Neural progenitor cell (in vitro differentiated cells): ENCODE measurements at regions not wholly inside any gene's neighbourhood (a gene's known extent, or its start where the extent isn't known, plus 50 kb on each side); places are given as distances from the start of the nearest gene placed in this dataset.

ENCODE experiments used
- DNase-seq: peaks from one replicate; pipeline ENCODE4 v3.0.0-alpha.2; 2016; ENCODE audit warnings: low spot score
- H2AFZ ChIP-seq: fragments of 200-600 bp; sonication (generic); replicated peaks from 2 replicates; pipeline ENCODE4 v1.6.1; 2016; ENCODE audit warnings: antibody characterized with exemption
- H3F3A ChIP-seq: fragments of 200-600 bp; sonication (generic); 2 replicates; pipeline ENCODE4 v1.6.1; 2016; ENCODE audit warnings: antibody characterized with exemption, low read depth
- H3K27ac ChIP-seq: fragments of 200-600 bp; sonication (generic); 2 replicates; pipeline ENCODE4 v1.5.1; 2016; ENCODE audit warnings: mild to moderate bottlenecking
- H3K27me3 ChIP-seq: fragments of 200-600 bp; sonication (generic); 2 replicates; pipeline ENCODE4 v1.6.1; 2016; ENCODE audit warnings: mild to moderate bottlenecking, moderate library complexity
- H3K36me3 ChIP-seq: fragments of 200-600 bp; sonication (generic); 2 replicates; pipeline ENCODE4 v1.5.1; 2016
- H3K4me1 ChIP-seq: fragments of 200-600 bp; sonication (generic); 2 replicates; pipeline ENCODE4 v1.6.1; 2016; ENCODE audit warnings: mixed run types
- H3K4me2 ChIP-seq: fragments of 200-600 bp; sonication (generic); 2 replicates; pipeline ENCODE4 v1.6.1; 2016
- H3K4me3 ChIP-seq: fragments of 200-600 bp; sonication (generic); 2 replicates; pipeline ENCODE4 v1.5.1; 2016
- H3K79me2 ChIP-seq: fragments of 200-600 bp; sonication (generic); 2 replicates; pipeline ENCODE4 v1.6.1; 2016; ENCODE audit warnings: low read depth
- H3K9ac ChIP-seq: fragments of 200-600 bp; sonication (generic); 2 replicates; pipeline ENCODE4 v1.6.1; 2016
- H3K9me3 ChIP-seq: fragments of 200-600 bp; sonication (generic); 2 replicates; pipeline ENCODE4 v1.5.1; 2016; ENCODE audit warnings: low read depth
- H4K20me1 ChIP-seq: fragments of 200-600 bp; sonication (generic); 2 replicates; pipeline ENCODE4 v1.6.1; 2016; ENCODE audit warnings: low read depth
- H3K27ac Mint-ChIP-seq: 3 replicates; pipeline ENCODE4 v1.8.0; 2021; ENCODE audit warnings: mixed read lengths
- H3K27me3 Mint-ChIP-seq: 2 replicates; pipeline ENCODE4 v1.8.0; 2022; ENCODE audit warnings: low read depth, mild to moderate bottlenecking, inconsistent platforms, moderate library complexity, mixed read lengths; ENCODE audit not compliant: insufficient read depth
- H3K36me3 Mint-ChIP-seq: 3 replicates; pipeline ENCODE4 v1.8.0; 2021; ENCODE audit warnings: mixed read lengths
- H3K4me1 Mint-ChIP-seq: 3 replicates; pipeline ENCODE4 v1.8.0; 2021; ENCODE audit warnings: mixed read lengths
- H3K4me3 Mint-ChIP-seq: 3 replicates; pipeline ENCODE4 v1.8.0; 2021; ENCODE audit warnings: mild to moderate bottlenecking, moderate library complexity, mixed read lengths
- H3K9me3 Mint-ChIP-seq: 3 replicates; pipeline ENCODE4 v1.8.0; 2020; ENCODE audit warnings: mixed read lengths
- EZH2 ChIP-seq: fragments of 200-600 bp; sonication (generic); IDR thresholded peaks from 2 replicates; pipeline ENCODE4 v1.6.1; 2017; ENCODE audit warnings: antibody characterized with exemption, mild to moderate bottlenecking, moderate library complexity
- EZH2phosphoT487 ChIP-seq: fragments of 200-600 bp; sonication (generic); IDR thresholded peaks from 2 replicates; pipeline ENCODE4 v1.6.1; 2017; ENCODE audit warnings: antibody characterized with exemption
- TF ChIP-seq, protein P1 (sequence below): fragments of 200-600 bp; sonication (generic); IDR thresholded peaks from 2 replicates; pipeline ENCODE4 v1.5.1; 2017; ENCODE audit warnings: antibody characterized with exemption, mild to moderate bottlenecking

DNA sequence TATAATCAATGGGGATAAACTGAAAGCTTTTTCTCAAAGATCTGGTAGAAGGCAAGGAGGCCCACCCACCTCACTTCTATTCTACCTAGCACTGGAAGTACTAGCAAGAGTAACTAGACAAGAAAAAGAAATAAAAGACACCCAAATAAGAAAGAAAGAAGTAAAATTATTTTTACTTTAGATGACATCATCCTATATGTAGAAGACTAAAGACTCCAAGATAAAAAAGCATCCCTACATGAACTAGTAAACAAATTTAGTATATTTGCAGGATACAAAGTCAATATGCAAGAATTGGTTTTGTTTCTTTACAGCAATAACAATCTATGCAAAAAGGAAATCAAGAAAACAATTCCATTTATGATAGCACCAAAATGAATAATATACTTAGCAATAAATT, 201.5 kb upstream of the KIRREL3 start:
- no peak overlapping the region for H3K4me3 ChIP-seq
- no peaks in the 10 kb centered on the region for H3K79me2 ChIP-seq
- H3K4me3 Mint-ChIP-seq: no peak overlapping the region
- no peaks in the 10 kb centered on the region for H3K36me3 ChIP-seq
- no peak overlapping the region for H2AFZ ChIP-seq
- peaks cover 21% of the 10 kb centered on the region for H3K9me3 Mint-ChIP-seq
- H3K4me1 Mint-ChIP-seq: no peaks in the 10 kb centered on the region
- no peaks in the 10 kb centered on the region for H3F3A ChIP-seq
- no peak overlapping the region for H3K27ac ChIP-seq
- no peak for DNase-seq
- H3K9me3 ChIP-seq: peaks cover 9% of the 10 kb centered on the region
- H3K27ac Mint-ChIP-seq: no peak overlapping the region
- no peaks in the 10 kb centered on the region for H3K4me1 ChIP-seq
- no peaks in the 10 kb centered on the region for H3K36me3 Mint-ChIP-seq
- no peak overlapping the region for H3K9ac ChIP-seq
- no peaks in the 10 kb centered on the region for H4K20me1 ChIP-seq
- TF ChIP-seq, protein P1, sequence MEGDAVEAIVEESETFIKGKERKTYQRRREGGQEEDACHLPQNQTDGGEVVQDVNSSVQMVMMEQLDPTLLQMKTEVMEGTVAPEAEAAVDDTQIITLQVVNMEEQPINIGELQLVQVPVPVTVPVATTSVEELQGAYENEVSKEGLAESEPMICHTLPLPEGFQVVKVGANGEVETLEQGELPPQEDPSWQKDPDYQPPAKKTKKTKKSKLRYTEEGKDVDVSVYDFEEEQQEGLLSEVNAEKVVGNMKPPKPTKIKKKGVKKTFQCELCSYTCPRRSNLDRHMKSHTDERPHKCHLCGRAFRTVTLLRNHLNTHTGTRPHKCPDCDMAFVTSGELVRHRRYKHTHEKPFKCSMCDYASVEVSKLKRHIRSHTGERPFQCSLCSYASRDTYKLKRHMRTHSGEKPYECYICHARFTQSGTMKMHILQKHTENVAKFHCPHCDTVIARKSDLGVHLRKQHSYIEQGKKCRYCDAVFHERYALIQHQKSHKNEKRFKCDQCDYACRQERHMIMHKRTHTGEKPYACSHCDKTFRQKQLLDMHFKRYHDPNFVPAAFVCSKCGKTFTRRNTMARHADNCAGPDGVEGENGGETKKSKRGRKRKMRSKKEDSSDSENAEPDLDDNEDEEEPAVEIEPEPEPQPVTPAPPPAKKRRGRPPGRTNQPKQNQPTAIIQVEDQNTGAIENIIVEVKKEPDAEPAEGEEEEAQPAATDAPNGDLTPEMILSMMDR: no peak
- TF ChIP-seq EZH2phosphoT487: no peak
- no peak for TF ChIP-seq EZH2
- no peaks in the 10 kb centered on the region for H3K27me3 ChIP-seq
- no peak overlapping the region for H3K4me2 ChIP-seq
- peaks cover 5% of the 10 kb centered on the region for H3K27me3 Mint-ChIP-seq

DNA sequence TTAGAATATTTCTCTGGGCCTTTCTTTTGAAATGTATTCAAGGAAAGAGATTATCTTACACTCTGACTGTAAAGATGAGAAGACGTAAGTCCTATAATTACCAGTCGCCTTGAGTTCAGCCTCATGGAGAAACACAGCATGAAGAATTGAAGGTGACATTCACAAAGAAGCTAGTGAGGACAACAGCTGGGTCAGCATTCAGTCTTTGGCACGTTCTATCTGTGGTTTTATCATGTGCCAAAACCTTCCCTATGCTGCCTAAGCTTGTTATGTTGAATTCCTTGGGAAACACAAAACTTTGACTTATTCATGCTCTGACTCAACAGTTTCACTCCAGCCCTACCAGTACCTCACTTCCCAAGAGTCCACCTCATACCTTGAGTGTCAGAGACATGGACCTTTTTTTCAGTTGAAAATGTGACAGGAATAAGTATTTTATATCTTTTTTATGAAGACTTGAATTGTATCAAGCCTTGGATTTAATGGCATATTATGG, 198.8 kb upstream of the KIRREL3 start:
- Histone ChIP-seq H3K36me3 (no peaks in the 10 kb centered on the region), H3F3A (no peaks in the 10 kb centered on the region)

DNA sequence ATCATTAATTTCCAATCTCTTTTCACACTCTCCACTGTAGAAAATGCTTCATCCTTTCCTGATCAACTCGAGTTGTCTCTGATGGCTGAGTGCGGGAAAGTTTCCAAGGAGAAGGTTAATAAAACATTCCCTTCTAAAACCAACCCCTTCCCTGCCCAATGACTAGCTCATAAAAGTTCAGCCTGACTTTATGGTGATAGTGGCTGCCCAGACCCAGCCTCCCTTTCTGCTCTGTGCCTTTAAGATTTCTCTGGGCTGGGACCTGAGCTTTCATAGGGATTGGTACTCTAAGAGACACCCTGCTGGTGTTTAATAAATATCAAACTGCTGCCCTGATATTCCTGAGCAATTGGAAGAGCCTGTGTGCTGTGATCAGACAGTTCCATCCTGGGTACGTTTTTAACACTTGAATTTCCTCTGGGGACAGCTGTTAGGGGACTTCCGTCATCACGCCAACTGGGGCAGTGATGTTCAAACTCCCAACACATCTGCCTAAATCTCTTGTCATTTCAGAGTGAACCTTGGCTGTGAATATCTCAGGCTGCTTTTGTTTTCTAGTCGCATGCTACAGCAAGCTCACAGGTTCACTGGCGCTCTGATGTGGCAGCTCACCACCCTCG, 195.0 kb upstream of the KIRREL3 start:
- Histone ChIP-seq H3F3A (no peaks in the 10 kb centered on the region), H3K9me3 (no peaks in the 10 kb centered on the region), H3K4me3 (no peak overlapping the region), H2AFZ (peak overlapping the region; percentile 53), H3K79me2 (no peaks in the 10 kb centered on the region), H3K4me1 (no peaks in the 10 kb centered on the region), H4K20me1 (no peaks in the 10 kb centered on the region), H3K27me3 (no peaks in the 10 kb centered on the region), H3K4me2 (no peak overlapping the region), H3K36me3 (no peaks in the 10 kb centered on the region), H3K9ac (no peak overlapping the region), H3K27ac (no peak overlapping the region)
- H3K9me3 Mint-ChIP-seq: no peaks in the 10 kb centered on the region
- TF ChIP-seq EZH2phosphoT487: no peak
- TF ChIP-seq, protein P1: no peak
- no peak for TF ChIP-seq EZH2
- H3K4me1 Mint-ChIP-seq: peaks cover 17% of the 10 kb centered on the region
- DNase-seq: no peak
- H3K27me3 Mint-ChIP-seq: peaks cover 4% of the 10 kb centered on the region
- no peaks in the 10 kb centered on the region for H3K36me3 Mint-ChIP-seq
- no peak overlapping the region for H3K4me3 Mint-ChIP-seq
- no peak overlapping the region for H3K27ac Mint-ChIP-seq

More for the DNA sequence above, 198.8 kb upstream of the KIRREL3 start:
- Histone ChIP-seq H3K27ac (no peak overlapping the region), H3K4me3 (no peak overlapping the region), H4K20me1 (no peaks in the 10 kb centered on the region), H2AFZ (no peak overlapping the region), H3K79me2 (no peaks in the 10 kb centered on the region), H3K9me3 (peaks cover 9% of the 10 kb centered on the region), H3K4me1 (no peaks in the 10 kb centered on the region), H3K27me3 (no peaks in the 10 kb centered on the region), H3K9ac (no peak overlapping the region), H3K4me2 (no peak overlapping the region)
- no peak overlapping the region for H3K4me3 Mint-ChIP-seq
- no peaks in the 10 kb centered on the region for H3K36me3 Mint-ChIP-seq
- TF ChIP-seq EZH2phosphoT487 (no peak), EZH2 (no peak)
- TF ChIP-seq, protein P1: no peak
- peaks cover 14% of the 10 kb centered on the region for H3K4me1 Mint-ChIP-seq
- no peak overlapping the region for H3K27ac Mint-ChIP-seq
- H3K9me3 Mint-ChIP-seq: peaks cover 13% of the 10 kb centered on the region
- no peak for DNase-seq
- peaks cover 6% of the 10 kb centered on the region for H3K27me3 Mint-ChIP-seq
